ENCODE measurements at regions not wholly inside any gene's neighbourhood (a gene's known extent, or its start where the extent isn't known, plus 50 kb on each side); places are given as distances from the start of the nearest gene placed in this dataset.

DNA sequence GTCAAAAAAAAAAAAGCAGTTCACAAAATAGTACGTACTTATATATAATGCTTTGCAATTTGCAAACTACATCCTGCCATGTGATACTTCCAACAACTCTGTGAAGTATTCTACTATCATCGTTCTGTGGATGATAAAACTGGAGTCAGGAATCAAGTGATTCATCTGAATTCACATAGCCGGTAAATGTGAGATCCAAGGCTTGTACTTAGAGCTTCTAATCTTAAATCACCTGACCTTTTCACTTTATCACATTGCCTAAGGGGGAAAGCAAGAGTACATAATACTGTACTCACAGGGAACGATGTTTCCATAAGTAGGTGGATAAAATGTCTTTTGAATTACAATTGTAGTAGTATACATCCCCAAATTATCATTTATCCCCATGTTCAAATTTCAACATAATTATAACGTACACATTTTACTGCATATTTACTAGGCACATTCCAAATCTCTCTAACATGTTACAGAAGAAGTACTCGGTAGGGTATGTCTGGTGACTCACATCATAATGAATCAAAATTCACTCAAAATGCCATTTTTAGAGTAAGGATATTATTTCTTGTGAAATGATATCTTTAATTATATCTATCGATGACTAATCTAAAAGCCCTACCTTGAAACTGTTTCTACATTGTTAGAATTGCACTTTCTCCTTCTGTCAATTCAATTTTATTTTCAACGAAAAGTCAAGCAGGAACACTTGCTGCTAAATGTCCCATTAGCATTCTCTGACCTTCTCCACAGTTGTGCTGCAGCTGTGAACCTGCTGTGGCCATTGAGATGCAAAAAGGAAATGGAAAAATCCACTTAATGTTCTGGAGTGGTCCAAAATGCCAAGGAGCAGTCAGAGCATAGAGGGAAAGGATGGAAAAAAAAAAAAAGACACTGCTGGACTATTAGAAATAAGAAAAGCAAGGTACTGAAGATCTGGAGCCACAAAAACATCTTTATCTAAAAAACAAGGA is 78.9 kb downstream of the OR2K2 start:
- TF ChIP-seq, protein P1, sequence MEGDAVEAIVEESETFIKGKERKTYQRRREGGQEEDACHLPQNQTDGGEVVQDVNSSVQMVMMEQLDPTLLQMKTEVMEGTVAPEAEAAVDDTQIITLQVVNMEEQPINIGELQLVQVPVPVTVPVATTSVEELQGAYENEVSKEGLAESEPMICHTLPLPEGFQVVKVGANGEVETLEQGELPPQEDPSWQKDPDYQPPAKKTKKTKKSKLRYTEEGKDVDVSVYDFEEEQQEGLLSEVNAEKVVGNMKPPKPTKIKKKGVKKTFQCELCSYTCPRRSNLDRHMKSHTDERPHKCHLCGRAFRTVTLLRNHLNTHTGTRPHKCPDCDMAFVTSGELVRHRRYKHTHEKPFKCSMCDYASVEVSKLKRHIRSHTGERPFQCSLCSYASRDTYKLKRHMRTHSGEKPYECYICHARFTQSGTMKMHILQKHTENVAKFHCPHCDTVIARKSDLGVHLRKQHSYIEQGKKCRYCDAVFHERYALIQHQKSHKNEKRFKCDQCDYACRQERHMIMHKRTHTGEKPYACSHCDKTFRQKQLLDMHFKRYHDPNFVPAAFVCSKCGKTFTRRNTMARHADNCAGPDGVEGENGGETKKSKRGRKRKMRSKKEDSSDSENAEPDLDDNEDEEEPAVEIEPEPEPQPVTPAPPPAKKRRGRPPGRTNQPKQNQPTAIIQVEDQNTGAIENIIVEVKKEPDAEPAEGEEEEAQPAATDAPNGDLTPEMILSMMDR (conservative IDR thresholded peaks at IDR 0.05; ENCODE audit: low read depth, low read length), result no peak
- TF ChIP-seq SMC3 (IDR thresholded peaks at IDR 0.05; ENCODE audit: low read depth, low read length), result no peak
- TF ChIP-seq POLR2A (IDR thresholded peaks at IDR 0.05; ENCODE audit: low read depth, low read length), result no peak
- TF ChIP-seq RAD21 (IDR thresholded peaks at IDR 0.05; ENCODE audit: low read length), result no peak
- TF ChIP-seq, protein P2, sequence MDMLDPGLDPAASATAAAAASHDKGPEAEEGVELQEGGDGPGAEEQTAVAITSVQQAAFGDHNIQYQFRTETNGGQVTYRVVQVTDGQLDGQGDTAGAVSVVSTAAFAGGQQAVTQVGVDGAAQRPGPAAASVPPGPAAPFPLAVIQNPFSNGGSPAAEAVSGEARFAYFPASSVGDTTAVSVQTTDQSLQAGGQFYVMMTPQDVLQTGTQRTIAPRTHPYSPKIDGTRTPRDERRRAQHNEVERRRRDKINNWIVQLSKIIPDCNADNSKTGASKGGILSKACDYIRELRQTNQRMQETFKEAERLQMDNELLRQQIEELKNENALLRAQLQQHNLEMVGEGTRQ (IDR thresholded peaks at IDR 0.05; ENCODE audit: low read depth, low read length), result no peak
- no peak for TF ChIP-seq CEBPB (IDR thresholded peaks at IDR 0.05; ENCODE audit: low read depth, low read length)
- TF ChIP-seq NFE2L2 (IDR thresholded peaks at IDR 0.05; ENCODE audit: low read depth, low read length), result no peak
- no peak for TF ChIP-seq BHLHE40 (IDR thresholded peaks at IDR 0.05; ENCODE audit: low read depth, low read length)

All from IMR-90 (cell line).